ENCODE measurements at regions not wholly inside any gene's neighbourhood (a gene's known extent, or its start where the extent isn't known, plus 50 kb on each side); places are given as distances from the start of the nearest gene placed in this dataset.
"Not testable (repeated sequence)": the region's sequence is repeated elsewhere in the genome, so short reads cannot be mapped to it uniquely, and the experiment has no call there.

DNA sequence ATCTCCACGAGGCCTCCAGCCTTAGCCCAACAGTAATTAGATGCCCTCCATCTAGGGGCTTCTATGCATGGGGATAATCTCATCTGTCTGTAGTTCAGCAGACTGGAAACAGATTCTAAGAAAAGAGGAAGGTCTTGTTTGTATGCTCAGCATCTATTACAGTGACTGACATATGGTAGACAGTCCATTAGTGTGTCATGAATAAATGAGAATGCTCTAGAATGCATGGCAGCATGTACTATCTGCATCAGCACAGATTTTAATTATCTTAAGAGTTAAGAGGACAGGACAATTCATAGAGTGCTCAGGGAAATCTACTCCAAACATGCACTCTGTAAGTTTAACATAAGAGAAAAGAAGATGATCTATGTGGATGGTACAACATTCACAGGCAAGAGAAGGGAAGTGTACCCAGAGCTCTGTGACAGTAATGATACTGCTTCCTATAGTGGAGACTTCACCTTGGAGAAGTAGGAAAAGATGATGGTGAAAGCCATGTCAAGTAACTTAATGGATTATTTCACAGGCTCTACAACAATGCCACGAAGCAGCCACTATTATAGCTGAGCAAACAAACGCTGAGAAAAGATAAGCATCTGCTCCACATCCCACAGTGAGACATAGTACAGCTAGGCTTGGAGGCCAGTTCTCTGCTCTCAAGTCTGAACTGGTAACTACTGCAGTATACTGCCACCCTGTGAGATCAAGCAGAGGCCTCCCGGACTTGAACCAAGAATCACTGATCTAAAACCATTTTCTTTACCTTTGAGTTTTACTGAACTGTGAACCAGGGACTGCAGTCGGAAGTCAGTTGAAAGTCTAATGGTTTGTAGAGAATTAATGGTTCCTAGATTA lies 309.2 kb upstream of the SPTLC3 start:
- no peak for DNase-seq

DNA sequence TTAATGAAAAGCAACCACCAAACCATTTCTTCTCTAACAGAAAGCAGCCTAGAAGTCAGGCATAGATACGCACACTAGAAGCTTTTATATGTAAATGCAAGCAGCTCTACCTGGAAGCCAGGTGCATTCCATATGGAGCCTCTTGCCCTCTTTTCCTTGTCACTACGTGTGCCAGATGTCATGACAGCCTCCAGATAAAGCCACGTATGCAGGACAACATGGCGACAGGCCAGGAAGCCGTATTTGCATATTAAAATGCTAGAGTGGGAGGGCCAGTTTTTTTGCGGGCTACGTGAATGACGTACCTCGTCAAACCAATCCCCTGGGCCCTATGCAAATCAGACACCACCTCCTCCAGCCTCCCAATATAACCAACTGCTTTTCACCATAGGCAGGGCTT lies 308.1 kb upstream of the SPTLC3 start:
- DNase-seq: no peak

DNA sequence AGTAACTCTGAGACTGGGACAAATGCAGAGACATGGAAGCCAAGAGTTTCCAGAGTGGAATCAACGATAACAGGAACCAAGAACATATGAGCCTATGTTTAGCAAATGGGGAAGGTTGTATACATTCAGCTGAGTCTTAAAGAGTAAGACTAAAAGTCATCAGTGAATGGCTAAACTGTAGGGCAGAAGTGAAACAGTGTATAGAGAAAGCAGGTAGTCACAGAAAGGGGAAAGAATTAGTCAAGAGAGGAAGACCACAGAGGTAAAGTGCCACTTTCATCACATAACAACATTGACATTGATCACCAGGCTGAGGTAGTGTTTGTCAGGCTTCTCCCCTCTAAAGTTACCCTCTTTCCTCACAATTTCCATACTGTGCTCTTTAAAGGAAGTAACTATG lies 306.5 kb upstream of the SPTLC3 start:
- DNase-seq: no peak

DNA sequence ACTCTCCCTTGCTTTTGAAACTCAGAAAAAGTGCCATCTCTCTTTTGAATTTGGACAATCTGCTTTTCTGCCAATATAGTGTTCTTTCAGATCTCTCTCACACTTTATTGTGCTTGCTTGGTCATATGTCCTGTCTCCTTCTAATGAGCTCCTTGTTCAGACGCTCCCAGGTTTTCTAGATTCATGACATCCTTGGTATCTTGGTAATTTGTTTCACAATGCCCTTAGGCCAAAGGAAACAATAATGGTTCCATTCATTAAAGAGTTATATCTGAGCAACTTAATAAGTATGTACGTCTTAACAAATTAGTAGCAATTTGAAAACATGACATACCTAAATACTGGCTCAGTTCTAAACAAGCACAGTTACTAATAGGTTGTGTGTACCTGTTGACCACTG lies 293.4 kb upstream of the SPTLC3 start:
- no peak for DNase-seq

DNA sequence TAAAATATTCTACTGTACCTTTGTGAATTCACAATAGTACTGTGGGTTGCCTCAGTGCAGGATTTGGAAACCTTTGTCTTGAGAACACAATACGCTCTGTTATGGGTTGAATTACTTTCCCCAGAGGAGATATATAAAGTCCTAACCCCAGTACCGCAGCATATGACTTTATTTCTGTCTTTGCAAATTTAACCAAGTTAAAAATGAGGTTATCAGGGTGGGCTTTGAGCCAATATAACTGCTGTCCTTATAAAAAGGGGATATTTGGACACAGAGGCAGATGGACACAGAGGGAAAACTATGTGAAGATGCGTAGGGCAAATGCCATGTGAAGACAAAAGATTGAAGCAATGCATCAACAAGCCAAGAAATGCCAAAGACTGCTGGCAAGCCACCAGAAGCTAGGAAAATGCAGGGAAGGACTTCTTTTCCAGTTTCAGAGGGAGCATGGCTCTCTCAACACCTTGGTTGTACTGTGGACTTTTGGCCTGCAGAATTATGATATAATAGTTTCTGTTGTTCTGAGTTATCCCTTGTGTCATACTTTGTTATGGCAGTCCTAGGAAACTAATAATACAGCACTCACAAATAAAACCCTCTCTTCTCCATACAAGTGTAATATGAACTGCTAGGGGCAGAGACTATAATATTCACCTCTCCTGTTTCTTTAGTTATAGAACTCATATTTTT lies 292.6 kb upstream of the SPTLC3 start:
- DNase-seq: no peak

DNA sequence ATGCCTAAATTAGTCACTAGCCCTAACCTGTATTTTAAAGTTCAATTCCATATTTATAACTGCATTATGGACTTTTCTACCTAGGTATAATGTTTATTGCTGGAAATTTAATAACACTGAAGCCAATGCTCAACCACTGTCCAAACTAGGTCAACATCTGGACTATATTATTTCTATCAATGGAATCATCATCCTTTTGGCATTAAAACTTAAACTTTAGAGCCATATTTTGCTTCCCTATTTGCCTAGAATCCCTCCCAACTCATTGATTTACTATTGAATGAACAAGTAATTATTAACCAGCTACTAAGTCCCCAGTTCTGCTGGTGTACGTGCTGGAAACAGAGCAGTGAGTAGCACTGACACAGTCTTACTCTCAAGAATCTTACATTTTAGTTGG lies 291.7 kb upstream of the SPTLC3 start:
- no peak for DNase-seq

DNA sequence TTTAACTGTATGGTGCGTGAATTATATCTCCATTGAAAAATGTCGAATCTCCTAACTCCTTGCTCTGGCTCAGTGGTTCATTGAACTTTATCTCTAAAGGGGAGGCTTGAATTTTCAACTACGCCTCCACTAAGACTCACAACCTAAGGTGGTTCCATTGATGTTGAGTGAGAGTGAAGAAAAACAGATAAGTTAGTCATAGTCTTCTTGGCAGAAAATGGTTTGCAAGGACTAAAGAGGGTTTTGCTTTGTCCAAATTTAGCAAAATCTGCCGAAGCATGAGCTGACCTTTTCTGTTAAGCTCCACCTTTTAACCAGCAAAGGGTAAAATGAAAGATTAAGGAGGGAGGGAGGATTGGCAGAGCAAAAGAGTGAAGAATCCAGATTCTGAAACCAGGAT lies 290.2 kb upstream of the SPTLC3 start:
- DNase-seq: no peak

DNA sequence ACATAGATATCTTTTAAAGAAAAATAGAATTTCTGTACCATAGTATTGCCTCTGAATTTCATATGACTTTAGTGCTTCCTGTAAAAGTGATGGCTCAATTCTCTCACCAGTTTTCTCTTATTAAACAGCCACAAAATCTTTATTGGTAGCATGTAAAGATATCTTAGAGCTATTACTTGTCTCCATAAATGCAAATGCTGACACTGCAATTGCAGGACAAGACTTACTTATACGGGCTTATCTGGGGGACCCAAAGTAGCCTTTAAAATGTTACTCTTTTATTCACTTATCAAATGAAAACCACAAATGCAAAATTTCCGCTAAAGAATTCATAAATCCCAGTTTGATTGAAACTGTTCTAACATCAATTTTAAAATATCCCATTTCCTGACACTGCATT lies 287.1 kb upstream of the SPTLC3 start:
- no peak for DNase-seq

DNA sequence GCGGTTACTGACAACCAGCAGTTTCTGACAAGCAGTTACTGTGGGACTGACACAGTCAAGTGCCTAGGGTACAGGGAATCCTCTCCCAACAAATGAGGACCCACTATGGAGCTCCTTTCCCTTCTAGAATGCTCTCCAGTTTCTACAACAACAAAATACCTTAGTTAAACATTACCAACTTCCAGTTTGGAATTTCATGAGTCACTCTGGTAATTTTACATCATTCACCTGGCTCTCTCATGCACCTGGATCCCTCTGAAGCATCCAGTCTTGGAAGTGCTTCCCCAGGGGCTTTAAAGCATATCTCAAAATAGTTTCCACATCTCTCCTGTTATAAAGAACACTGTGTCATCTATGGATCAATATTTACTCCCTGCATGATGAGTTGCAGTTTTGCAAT lies 286.7 kb upstream of the SPTLC3 start:
- DNase-seq: no peak

DNA sequence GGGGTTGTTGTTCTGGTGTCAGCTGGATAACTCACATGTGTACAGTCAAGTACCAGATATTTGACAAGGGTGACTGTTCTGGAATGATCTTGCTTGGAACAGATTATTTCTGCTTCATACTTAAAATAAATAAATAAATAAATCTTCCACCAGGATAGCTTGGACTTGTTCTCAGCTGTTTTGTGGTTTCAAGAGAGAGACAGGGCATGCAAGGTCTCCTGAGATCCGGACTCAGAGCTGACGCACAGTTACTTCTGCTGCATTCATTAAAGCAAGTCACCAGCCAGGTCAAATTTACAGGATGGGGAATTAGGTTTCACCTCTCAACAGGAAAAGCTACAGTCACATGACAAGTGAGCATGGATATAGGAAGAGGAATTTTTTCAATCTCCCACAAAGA lies 285.0 kb upstream of the SPTLC3 start:
- no peak for DNase-seq

DNA sequence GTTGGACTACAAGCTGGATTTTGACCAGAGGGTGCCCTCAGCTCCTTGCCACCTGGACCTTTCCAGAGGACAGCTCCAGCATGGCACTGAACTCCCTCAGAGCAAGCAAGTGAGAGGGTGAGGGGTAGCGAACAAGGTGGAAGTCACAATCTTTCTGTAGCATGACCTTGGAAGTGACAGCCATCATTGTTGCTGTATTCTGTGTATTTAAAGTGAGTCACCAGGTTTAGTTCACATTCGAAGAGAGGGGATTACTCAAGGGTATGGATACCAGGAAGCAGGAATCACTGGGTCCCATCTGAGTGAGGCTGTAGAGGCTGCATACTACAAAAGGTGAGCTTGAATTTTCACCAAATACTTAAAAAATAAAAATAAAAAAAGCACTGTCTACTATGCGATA lies 280.0 kb upstream of the SPTLC3 start:
- no peak for DNase-seq

DNA sequence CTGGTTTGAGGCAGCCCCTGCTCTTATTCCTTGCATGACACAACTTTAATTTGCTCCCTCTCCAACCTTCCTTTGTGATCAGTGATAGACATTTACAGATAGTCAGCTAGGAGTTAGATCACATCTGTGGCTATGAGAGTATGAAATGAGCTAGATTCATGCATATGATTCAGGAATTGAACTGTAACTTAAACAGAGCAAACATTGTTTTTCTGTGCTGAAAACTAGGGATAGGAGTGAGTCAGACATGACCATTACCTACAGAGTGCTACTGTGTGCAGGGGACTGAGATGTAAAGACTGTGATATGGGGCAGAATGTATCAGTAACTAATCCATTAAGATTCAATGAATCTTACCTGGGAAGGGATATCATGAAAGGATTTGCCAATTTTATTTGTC lies 279.4 kb upstream of the SPTLC3 start:
- DNase-seq: no peak

DNA sequence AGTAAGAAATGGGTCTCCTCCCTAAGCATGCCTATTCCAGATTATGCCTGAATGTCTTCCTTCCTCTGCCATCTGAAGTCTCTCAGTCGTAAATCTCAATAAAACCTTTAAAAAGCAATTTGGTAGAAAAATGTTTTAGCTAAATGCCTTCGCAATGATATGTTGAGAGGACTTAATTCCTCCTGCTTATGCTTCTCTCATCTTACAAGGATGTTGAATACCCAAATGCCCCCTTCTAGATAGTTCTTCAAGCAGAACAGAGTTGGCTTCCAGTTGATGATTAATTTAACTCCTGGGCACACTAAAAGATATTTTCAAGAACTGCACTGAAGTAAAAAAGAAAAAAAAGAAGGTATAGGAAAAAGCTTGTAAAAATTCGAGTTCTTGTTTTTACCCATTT lies 275.0 kb upstream of the SPTLC3 start:
- DNase-seq: no peak

DNA sequence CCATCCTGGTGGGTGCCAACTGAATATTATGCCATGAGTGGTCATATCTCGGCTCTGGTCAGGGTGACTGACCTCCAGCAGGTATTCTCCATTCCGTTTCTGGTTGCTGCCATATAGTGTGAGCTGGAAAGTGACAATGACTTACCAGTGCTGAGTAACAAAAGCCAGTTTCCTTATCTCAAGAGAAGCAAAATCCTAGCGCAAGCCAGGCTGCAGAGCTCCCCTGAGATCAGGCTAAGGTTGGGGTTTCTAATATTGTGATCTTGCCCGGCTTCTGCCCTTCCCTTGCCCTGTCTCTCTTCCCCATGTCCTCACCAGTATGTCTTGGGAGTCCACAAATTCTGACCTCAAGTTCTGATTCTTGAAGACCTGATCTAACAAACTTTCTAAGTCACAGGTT lies 271.3 kb upstream of the SPTLC3 start:
- no peak for DNase-seq

DNA sequence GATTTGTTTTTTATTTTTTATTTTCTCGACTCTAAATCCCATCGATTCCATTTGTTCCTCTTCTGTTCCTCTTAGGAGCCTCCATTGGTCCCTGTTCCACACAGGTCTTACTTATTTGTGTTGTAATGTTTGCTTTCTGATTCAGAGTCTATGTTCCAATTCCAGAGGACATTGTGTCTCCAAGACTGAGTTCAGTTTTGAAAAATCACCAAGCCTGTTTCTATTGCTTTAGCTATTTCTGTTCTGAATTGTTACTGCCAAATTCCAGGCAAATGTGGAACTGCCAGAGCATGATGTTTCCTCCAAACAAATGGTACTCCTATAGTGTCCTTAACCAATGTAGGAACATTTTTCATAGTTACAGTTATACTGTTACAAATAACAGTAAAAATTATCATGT lies 270.9 kb upstream of the SPTLC3 start:
- no peak for DNase-seq

DNA sequence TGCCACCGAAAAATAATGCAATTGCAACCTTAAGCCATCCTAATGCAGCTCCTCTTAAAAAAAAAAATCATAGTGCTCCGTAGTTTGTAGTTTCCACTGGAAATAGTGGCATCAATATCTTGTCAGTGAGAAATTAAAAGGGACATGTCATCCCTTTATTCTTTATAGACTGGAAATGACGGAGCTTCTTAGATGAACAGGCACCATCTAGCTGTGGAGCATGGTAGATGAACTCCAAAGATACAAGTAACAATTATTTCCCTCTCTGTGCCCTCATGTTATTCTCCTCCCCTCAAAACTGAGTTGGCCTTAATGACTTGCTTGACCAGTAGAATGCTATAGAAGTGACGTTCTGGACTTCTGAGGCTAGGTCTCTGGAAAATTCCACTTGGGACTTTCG lies 268.1 kb upstream of the SPTLC3 start:
- no peak for DNase-seq

DNA sequence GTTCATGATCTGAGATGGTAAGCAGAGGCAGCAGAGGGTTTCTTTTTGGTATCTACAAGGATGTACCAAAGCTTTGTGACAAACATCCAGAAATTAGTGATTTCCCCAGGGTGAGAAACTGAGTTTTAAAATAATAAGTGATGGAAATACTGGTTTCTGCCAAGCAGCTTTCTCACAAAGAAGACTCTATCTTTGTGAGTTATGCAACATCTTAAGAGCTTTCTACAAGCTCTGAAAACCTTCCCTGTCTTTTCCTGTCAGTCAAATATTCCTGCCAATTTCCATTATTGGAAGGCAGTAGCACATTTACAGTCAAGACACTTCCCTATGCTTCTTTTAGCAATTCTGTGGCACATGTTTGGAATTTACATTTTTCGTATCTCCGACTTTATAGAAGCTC lies 264.7 kb upstream of the SPTLC3 start:
- no peak for DNase-seq

DNA sequence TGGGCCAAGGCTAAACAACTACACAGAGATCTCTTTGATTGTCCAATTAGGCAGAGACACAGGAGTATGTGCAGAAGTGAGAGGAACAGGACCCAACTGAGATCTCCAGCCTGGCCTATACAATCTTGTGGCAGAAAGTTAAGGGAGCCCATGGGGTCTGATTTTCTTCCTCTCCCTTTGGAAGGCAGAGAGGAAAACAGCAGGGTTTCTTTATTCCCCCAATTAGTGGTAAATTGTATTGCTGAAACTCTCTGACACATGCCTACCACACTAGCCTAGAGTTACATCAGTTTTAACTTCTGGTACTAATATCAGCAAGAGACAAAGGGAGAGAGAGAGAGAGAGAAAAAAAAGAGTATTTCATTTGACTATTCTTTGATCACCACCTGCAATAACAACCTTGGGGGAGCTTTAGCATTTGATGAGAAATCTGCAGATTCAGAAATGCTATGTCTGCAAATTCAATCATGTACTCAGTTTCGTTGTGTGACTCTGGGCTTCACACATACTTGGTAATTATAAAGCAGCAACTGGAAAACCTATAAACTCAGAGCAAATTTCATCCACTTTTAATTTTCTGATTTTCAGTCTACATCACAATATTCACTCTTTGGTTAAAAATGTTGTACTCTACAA lies 260.3 kb upstream of the SPTLC3 start:
- no peak for DNase-seq

DNA sequence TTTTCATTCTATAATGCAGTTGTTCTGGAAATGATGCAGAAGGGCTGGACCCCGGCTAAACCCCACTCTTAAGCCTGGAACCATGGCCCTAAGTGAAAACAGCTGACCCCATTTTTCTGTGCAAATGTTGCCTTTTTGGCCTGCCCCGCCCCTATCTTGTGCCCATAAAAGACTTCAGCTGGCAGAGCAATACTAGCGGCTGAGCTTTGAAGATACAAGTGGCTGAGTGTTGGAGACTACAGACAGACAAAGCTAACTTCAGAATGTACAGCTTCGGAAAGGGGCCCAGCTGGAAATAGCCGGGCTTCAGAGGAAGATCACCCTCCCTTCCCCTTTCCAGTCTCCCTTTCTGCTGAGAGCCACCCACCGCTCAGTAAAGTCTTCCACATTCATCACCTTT lies 258.6 kb upstream of the SPTLC3 start:
- no peak for DNase-seq

DNA sequence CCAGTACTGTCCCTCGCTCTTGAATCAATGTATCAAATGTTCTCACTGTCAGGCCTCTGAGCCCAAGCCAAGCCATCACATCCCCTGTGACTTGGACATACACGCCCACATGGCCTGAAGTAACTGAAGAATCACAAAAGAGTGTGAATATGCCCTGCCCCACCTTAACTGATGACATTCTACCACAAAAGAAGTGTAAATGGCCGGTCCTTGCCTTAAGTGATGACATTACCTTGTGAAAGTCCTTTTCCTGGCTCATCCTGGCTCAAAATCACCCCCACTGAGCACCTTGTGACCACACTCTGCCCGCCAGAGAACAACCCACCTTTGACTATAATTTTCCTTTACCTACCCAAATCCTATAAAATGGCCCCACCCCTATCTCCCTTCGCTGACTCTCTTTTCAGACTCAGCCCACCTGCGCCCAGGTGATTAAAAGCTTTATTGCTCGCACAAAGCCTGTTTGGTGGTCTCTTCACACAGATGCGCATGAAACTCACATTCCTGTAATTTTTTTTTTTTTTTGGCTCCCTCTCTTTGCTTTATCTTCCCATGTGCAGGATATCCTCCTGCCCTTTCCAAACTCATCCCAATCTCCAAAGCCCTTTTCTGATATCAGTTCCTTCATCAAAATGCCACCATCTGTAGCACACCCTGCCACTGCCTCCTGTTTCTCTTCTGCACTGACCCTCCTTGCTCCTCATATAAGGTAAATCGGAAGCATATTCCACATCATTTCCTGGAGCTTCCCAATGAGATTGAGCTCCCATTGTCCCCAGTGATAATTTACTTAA lies 255.7 kb upstream of the SPTLC3 start:
- DNase-seq: not testable (repeated sequence)

DNA sequence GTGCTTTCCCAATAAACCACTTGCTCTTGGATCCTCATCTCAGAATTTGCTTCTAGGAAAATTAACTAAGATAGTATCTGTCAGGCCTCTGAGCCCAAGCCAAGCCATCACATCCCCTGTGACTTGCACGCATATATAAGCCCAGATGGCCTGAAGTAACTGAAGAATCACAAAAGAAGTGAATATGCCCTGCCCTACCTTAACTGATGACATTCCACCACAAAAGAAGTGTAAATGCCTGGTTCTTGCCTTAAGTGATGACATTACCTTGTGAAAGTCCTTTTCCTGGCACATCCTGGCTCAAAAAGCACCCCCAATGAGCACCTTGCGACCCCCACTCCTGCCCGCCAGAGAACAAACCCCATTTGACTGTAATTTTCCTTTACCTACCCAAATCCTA lies 255.0 kb upstream of the SPTLC3 start:
- not testable (repeated sequence) for DNase-seq

DNA sequence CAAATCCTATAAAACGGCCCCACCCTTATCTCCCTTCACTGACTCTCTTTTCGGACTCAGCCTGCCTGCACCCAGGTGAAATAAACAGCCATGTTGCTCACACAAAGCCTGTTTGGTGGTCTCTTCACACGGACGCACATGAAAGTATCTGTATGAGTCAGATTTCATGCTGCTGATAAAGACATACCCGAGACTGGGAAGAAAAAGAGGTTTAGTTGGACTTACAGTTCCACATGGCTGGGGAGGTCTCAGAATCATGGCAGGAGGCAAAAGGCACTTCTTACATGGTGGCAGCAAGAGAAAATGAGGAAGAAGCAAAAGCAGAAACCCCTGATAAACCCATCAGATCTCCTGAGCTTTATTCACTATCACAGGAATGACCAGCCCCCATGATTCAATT lies 249.3 kb upstream of the SPTLC3 start:
- not testable (repeated sequence) for DNase-seq

DNA sequence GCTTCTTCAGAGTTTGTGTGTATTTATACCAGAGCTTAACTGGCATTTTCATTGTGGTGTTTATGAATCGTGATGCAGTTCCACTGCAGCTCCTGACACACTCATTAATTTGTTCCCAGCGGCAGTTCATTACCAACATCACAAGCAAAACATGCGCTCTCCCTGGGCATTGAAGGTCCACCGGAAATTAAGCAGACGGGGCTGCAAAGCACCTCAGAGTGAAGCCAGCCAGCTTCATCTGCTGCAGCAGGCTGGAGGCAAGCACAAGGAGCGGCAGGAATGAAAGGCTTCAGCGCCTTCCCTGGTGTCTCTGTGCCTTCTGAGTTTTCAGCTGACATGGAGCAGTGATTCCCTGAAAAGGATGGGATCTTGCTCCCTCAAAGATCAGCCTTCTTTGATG lies 246.0 kb upstream of the SPTLC3 start:
- no peak for DNase-seq

Data from stimulated activated CD4-positive, alpha-beta T cell treated with anti-CD3 and anti-CD28 coated beads, Interleukin-4, amount 100 ng/mL, for 1 hour (primary cell).